GM18517 (cell line): ENCODE measurements at regions not wholly inside any gene's neighbourhood (a gene's known extent, or its start where the extent isn't known, plus 50 kb on each side); places are given as distances from the start of the nearest gene placed in this dataset.
"Not testable (repeated sequence)": the region's sequence is repeated elsewhere in the genome, so short reads cannot be mapped to it uniquely, and the experiment has no call there.

ENCODE experiments used
- ATAC-seq: cut with Tn5 transposase; IDR thresholded peaks from one replicate; pipeline ENCODE4 v1.9.1; 2021; ENCODE audit warnings: mild to moderate bottlenecking, moderate library complexity; ENCODE audit not compliant: unreplicated experiment

DNA sequence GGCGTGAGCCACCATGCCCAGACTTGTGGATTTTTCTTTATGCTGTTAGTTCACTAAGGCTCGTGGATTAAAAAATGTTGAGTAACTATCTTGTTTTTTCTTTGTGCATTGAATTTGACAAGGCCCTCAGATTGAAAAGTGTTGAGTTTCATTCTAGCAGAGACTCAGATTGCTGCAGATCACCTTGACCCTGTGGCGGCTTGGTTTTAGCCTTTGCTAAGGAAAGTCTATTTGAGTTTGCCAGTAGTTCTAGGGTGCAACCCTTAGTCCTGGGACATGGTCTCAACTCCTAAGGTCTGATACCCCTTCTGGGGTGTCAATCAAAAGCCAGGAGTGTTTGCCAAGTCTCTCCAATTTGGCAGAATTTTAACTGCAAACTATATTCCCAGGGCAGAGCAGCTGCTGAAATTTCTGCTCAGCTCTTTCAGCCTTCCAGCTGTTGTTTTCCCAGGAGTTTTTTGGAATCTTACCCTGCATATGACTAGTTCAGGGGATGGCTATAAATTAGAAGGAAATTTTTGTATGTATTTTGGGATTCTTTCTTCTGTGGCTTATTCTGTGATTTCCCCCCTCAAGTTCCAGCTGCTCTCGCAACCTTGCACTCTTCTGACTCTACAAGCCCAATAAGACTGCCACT is 84.3 kb upstream of the HAND1 start:
- ATAC-seq, result no peak

DNA sequence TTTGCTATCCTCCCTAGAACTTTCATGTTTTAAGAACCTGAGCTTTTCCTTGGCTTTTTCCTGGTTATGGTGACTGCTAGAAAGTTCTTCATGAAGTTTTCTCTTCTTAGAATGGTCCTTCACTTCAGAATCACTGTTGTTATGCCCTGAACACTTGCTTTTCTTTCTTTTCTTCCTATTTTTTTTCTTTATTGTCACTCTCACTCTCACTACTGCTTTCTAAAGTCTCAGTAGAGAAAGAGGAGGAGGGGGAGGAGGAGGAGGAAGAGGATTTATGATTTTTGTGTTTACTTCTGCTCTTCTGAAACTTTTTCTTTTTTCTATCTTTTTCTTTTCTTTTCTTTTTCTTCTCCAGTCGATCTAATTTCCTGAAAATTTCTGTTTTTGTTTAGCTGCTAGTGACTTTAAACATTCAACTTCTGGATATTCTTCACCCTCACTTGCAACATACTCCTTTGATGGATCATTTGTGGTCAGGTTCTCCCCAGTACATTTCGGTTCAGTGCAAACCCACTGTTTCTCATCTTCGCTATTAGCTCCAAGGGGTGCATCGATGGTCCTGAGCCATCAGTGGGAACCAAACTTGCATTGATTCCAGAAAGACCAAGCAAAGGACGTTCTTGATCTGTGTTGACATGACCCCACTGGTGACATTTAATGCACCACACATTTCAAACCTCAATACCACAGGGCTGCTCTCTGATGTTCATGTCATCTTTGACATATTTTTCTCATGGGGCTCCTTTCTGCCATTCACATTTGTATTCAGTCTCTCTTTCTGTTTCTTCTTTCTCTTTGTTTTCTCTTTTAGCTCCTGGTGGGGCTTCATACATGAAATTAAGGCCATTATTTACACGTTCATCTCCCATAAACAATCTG is 81.6 kb upstream of the HAND1 start:
- ATAC-seq, result no peak

DNA sequence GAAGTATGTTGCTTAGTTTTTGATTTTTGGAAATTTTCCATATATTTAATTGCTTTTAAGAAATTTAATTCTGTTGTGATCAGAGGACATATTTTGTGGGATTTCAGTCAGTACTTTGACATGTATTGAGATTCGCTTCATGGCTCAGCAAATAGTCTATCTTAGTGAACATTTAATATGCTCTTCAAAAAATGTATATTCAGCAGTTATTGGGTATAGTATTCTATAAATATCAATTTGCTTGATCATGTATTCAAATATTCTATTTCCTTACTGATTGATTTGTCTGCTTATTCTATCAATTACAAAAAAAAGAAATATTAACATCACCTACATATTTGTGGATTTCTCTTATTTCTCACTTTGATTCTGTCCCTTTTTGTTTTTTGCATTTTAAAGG is 79.5 kb upstream of the HAND1 start:
- ATAC-seq, result no peak

DNA sequence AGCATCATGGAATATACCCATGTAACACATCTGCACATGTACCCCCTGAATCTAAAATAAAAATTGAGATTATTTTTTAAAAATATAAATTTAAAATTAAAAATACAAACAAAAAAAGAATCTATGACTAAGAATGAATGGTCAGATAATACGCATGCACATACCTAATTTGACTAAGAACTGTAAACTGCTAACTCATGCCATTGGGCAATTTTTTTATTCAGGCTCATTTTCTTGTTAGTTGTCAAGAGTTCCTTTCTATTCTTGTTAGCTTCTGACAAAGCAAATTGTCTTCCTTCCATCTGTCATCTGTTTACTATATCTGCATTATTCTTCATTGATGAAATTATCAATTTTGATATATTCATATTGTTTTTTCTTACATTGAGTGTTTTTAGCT is 69.5 kb upstream of the HAND1 start:
- ATAC-seq, result no peak

DNA sequence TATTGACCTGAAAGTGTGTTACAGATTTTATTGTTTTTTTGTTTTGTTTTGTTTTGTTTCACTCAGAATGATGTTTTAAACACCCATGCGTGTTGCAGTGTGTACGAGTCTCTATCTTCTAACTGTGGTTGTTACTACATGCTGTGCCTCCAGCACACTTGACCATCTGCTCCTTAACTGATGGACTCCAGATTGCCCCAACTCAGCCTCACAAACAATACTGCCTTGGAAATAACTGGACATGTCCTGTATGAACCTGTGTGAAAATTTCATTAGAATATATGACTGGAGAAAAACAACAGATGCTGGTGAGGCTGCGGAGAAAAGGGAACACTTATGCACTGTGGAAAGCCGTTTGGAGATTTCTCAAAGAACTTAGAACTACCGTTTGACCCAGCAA is 68.7 kb upstream of the HAND1 start:
- ATAC-seq, result no peak

DNA sequence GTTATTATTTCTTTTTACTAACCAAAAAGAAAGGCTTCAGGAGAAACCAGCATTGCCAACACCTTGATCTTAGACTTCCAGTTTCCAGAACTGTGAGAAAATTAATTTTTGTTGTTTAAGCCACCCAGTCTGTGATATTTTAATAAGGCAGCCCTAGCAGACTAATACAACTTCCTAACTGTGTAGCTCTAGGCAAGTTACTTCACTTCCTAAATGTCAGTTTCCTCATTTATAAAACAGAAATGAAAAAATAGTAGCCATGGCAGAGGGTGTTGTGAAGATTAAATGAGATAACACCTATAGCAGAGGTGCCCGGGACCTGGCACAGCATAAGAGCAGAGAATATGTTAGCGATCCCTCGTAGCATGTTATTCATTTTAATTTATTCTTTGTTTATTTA is 66.6 kb upstream of the HAND1 start:
- ATAC-seq, result no peak

DNA sequence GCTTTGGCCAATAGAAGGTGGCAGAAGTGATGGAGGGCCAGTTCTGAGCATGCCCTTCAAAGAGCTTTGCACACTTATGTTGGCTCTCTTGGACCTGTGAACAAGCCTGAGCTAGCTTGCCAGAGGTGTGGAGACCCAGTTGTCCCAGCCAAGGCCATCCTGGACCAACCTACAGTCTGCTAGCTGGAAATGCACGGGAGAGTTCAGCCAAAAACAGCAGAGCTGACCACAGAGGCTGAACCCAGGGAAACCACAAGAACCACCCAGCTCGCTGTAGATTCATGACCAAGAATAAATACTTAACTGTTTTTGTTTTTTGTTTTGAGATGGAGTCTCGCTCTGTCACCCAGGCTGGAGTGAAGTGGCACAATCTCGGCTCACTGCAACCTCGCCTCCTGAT is 65.4 kb upstream of the HAND1 start:
- no peak for ATAC-seq

DNA sequence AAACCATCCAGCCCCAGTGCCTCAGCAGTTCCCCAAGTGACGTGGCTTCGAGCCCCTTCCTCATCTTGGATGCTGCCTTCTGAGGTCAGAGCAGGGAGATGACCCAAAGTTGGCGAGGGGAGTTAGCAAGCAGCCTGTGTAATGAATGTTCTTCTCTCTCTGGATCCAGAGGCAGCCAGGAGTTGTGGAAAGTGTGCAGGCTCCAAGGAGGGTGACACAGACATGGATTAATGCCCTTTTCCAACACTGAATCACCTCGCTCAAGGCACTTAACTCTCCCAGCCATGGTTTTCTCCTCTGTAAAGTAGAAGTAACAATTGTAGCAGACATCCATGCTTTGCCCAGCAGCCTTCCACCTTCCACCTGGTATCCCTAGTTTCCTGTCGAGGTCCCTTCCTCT is 64.6 kb upstream of the HAND1 start:
- no peak for ATAC-seq

DNA sequence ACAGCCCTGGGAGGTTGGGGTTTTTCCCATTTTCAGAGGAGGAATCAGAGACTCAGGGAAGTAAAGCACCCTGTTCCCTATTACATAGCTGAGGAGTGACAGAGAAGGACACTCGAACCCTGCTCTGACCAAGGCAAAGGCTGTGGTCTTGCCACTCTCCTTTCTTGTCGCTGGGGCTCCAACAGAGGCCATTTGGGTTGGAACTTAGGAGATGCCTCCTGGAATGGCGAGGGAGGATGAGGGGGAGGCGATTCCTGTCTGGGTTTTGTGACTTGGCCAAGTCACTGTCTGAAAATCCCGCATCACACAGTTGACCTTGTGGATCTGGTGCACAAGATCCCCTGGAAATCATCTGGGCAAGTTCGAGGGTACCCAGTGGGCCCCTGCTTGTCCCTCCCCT is 64.0 kb upstream of the HAND1 start:
- no peak for ATAC-seq

DNA sequence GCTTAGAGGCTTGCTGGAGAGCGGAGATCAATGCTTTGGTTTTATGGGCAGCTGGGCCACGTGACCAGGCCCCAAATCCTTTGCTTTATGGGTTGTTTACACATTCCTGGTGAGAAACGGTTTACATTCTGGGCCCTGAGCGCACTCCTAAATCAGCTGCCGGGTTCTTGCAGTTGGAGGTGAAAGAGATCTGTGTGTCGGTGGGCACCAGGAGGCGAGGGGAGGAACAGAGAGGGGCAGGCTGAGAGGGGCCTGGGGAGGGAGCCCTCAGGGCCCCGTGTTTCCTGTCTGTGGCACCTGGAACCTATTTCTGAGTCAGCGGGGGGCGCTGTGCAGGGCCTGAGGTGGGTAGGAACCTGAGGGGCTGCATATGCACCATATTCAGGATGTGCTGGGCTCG is 63.5 kb upstream of the HAND1 start:
- no peak for ATAC-seq

DNA sequence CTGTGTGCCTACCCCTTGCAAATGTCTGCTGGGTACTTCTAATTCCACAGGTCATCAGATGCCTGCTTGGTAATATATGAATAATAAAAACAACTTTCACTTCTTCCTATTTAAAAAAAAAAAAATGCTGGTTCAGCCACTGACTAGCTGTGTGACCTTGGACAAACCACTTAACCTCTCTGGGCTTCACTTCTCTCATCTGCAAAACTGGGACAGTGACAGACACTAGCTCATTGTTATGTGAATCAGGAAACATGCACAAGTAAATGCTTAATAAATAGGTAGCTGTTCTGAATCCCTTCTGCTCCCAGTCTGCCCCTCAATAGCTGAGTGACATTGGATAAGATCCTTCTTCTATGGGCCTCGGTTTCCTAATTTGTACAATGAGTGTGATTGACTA is 62.6 kb upstream of the HAND1 start:
- ATAC-seq, result no peak

DNA sequence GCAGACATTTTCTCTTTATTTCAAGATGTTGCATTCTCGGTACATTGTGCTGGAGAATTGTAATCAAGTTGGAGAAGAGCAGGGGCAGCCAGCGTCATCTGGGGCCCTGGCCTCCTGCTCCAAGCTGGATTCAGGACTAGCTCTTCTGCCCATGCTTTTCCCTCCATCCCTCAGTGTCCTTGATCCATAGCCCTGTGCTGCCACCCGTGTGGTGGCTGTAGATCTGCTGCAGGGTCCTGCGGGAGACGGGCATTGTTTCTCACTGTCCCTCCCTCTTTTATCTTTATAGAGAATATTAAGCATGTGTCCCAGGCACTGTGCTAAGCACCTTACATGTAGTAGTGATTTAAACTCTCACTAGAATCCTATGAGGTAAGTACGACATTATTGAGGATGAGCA is 60.5 kb upstream of the HAND1 start:
- no peak for ATAC-seq

DNA sequence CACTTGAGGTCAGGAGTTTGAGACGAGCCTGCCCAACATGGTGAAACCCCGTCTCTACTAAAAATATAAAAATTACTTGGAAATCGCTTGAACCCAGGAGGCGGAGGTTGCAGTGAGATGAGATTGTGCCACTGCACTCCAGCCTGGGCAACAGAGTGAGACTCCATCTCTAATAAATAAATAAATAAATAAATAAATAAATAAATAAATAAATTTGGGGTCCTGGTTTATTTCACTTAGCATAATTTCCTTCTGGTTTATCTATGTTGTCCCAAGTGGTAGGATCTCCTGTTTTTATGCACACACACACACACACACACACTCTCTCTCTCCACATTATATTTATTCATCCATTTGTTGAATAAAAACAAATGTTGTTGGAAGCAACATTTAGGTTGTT is 58.4 kb upstream of the HAND1 start:
- ATAC-seq, result not testable (repeated sequence)

DNA sequence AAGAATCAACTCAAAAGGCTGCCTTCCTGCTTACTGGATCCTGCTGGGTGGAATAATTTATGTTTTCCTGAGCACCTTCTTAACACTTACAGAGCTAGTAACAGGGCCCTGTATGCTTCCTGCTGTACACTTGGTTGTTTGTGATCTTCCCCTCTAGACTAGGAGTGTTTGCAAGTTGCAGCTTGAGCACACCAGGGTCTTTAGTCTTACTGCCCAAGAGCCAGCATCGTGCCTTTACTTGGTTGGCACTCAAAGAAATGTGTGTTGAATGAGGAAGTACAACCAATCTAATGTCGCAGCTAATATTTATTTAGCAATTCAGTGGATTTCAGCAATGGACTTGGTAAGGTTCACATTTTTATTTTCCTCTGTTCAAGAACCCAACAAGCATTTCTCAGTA is 57.5 kb upstream of the HAND1 start:
- no peak for ATAC-seq

DNA sequence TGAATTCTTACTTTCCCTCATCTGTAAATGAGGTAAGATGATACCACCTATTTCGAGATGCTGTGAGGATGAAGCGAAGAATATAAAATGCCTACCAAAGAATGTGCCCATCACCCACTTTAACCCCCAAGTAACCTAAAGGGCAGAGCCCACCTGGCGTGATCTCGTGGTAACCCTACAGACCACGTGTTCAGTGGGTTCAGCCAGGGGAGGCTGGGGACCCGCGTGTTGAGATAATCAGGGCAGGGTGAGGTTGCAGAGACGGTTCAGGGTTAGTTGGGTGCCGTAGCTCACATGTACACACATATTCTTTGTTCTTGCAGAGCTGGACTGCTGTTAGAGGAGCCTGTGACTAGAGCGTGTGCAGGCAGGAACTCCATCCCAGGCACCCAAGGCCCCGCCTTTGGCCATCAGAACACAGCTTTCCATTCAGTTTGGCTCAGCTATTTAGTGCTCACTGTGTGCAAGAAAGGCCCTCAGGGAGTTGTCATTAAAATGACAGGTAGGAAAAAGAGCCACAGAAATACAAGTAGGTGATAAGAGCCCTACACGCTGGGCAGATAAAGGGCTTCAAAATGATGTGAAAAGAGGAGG is 56.5 kb upstream of the HAND1 start:
- no peak for ATAC-seq

DNA sequence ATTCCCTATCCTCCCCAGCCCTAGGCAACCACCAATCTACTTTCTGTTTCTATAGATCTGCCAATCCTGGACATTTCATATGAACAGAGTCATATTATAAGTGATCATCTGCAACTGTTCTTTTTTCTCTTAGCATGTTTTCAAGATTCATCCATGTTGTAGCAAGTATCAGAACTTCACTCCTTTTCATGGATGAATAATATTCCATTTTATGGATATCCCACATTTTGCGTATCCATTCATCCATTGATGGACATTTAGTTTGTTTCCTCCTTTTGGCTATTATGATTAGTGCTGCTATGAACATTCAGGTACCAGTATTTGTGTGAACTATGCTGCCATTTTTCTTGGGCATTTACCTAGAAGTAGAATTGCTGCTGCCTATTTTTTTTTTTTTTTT is 51.3 kb upstream of the HAND1 start:
- no peak for ATAC-seq

DNA sequence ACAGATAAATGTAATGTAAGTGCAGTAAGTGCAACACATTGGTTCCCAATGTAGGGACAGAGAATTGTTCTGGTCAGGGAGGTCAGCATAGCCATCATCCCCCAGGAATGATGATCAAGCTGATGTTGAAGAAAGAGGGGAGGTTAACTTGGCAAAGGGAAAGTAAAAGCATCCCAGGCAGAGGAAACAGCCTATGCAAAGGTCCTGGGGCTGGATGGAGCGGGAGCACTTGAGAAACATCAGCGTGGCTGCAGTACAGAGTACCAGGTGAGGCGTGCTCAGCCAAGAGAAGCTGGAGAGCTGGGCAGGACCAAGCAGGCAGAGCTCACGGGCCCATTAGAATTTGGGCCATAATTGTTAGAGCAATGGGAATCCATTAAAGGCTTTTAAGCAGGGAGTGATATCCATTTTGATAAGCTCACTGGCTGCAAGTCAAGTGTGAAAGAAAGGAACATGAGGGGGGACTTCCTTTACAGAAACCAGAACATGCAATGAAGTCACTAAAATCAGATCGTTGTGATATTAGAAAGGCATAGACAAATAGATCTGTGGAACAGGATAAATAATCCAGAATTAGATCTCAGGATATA is 50.1 kb upstream of the HAND1 start:
- no peak for ATAC-seq
